ENCODE measurements at regions not wholly inside any gene's neighbourhood (a gene's known extent, or its start where the extent isn't known, plus 50 kb on each side); places are given as distances from the start of the nearest gene placed in this dataset.
"Not testable (repeated sequence)": the region's sequence is repeated elsewhere in the genome, so short reads cannot be mapped to it uniquely, and the experiment has no call there.

- Histone ChIP-seq H3K27ac (ENCODE audit: low read depth, low read length) (no peak overlapping the region), H3K9me3 (ENCODE audit: control insufficient read depth, insufficient read depth, low read length) (no peaks in the 10 kb centered on the region), H3K4me3 (ENCODE audit: low read depth, low read length) (no peak overlapping the region), H3K27me3 (ENCODE audit: control insufficient read depth, insufficient read depth, low read length) (peaks cover 2% of the 10 kb centered on the region)
- no peak for DNase-seq (ENCODE audit: low read depth, low spot score)
- TF ChIP-seq CTCF (IDR thresholded peaks at IDR 0.05; ENCODE audit: low read depth, low read length) = no peak
- ChIA-PET CTCF (interaction anchor here (0.6 to 0.7 kb wide), 3 partner anchors 14 to 38 kb away, joined by 3 to 4 read pairs (median 3); no protein-coding TSS in a partner anchor), POLR2A (interaction anchor here (0.6 to 1.6 kb wide), 3 partner anchors 17 to 36 kb away, joined by 3 to 8 read pairs (median 3); no protein-coding TSS in a partner anchor)
Measured at GRCh38 chr7:28330384-28331070, 81.8 kb upstream of the CREB5 start.

- DNase-seq (ENCODE audit: low read depth, low spot score) = no peak
- Histone ChIP-seq H3K4me3 (ENCODE audit: low read depth, low read length) (no peak overlapping the region), H3K27ac (ENCODE audit: low read depth, low read length) (no peak overlapping the region), H3K9me3 (ENCODE audit: control insufficient read depth, insufficient read depth, low read length) (no peaks in the 10 kb centered on the region), H3K27me3 (ENCODE audit: control insufficient read depth, insufficient read depth, low read length) (no peaks in the 10 kb centered on the region)
- TF ChIP-seq CTCF (IDR thresholded peaks at IDR 0.05; ENCODE audit: low read depth, low read length) = no peak
- POLR2A ChIA-PET = no interaction called here
- CTCF ChIA-PET = no interaction called here
Measured at GRCh38 chr7:28332046-28332445, 80.3 kb upstream of the CREB5 start.

- H3K9me3 ChIP-seq (ENCODE audit: control insufficient read depth, insufficient read depth, low read length); DNase-seq (ENCODE audit: low read depth, low spot score); H3K4me3 ChIP-seq (ENCODE audit: low read depth, low read length); H3K27ac ChIP-seq (ENCODE audit: low read depth, low read length); H3K27me3 ChIP-seq (ENCODE audit: control insufficient read depth, insufficient read depth, low read length); POLR2A ChIA-PET: not testable (repeated sequence)
- CTCF ChIA-PET = interaction anchor here (1.8 kb wide), 1 partner anchor 34 kb away, joined by 4 read pairs; no protein-coding TSS in a partner anchor
Measured at GRCh38 chr7:28333548-28333947, 78.8 kb upstream of the CREB5 start.

GRCh38 chr7:28336806-28337205 is 75.5 kb upstream of the CREB5 start:
- no peaks in the 10 kb centered on the region for H3K27me3 ChIP-seq (ENCODE audit: control insufficient read depth, insufficient read depth, low read length)
- H3K4me3 ChIP-seq (ENCODE audit: low read depth, low read length) = no peak overlapping the region
- ChIA-PET POLR2A (no interaction called here), CTCF (interaction anchor here (0.7 kb wide), 1 partner anchor 40 kb away, joined by 3 read pairs; no protein-coding TSS in a partner anchor)
- TF ChIP-seq CTCF (IDR thresholded peaks at IDR 0.05; ENCODE audit: low read depth, low read length) = no peak
- H3K27ac ChIP-seq (ENCODE audit: low read depth, low read length) = no peak overlapping the region
- no peaks in the 10 kb centered on the region for H3K9me3 ChIP-seq (ENCODE audit: control insufficient read depth, insufficient read depth, low read length)
- DNase-seq (ENCODE audit: low read depth, low spot score) = no peak

DNA sequence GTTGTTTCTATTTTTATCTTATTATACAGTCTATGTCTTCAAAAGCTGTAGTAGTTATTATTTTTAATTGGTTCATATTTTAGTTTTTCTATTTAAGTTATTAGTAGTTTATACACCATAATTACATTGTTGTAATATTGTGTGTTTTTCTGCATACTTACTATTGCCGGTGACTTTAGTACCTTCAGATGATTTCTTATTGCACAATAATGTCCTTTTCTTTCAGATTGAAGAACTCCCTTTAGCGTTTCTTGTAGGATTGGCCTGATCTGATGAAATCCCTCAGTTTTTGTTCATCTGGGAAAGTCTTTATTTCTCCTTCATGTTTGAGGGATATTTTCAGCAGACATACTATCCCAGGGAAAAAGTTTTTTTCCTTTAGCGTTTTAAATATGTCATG is 74.3 kb upstream of the CREB5 start:
- H3K4me3 ChIP-seq (ENCODE audit: low read depth, low read length) = no peak overlapping the region
- no peaks in the 10 kb centered on the region for H3K27me3 ChIP-seq (ENCODE audit: control insufficient read depth, insufficient read depth, low read length)
- CTCF ChIA-PET = no interaction called here
- POLR2A ChIA-PET = no interaction called here
- H3K27ac ChIP-seq (ENCODE audit: low read depth, low read length) = no peak overlapping the region
- DNase-seq (ENCODE audit: low read depth, low spot score) = no peak
- no peak for TF ChIP-seq CTCF (IDR thresholded peaks at IDR 0.05; ENCODE audit: low read depth, low read length)
- H3K9me3 ChIP-seq (ENCODE audit: control insufficient read depth, insufficient read depth, low read length) = no peaks in the 10 kb centered on the region
